ENCODE measurements at regions not wholly inside any gene's neighbourhood (a gene's known extent, or its start where the extent isn't known, plus 50 kb on each side); places are given as distances from the start of the nearest gene placed in this dataset.
"Not testable (repeated sequence)": the region's sequence is repeated elsewhere in the genome, so short reads cannot be mapped to it uniquely, and the experiment has no call there.

DNA sequence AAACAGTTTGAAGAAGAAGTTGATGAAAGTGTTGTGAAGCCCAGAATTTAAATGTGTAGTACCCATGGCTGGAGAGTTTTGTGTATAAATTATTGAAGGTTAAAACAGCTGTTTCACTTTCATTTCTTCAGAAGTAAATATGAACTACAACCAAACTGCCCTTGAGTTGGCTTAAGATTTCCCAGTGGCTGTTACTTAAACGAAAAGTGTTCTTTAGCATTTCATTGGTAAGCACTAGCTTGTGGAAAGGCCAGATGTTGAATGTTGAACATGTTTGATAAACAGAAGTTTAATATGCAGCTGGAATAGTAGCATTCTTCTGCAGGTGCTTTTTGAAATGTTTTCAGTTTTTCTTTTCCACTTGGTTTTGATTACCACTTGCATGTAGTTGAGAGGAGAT, 83.2 kb upstream of the TNRC6B start:
- Mint-ChIP-seq H3K9me3 (no peaks in the 10 kb centered on the region), H3K27me3 (no peaks in the 10 kb centered on the region), H3K36me3 (peaks cover 4% of the 10 kb centered on the region), H3K4me1 (peaks cover 43 to 61% (median 44%) of the 10 kb centered on the region in 3 donors), H3K4me3 (peak overlapping the region in 2 of 4 donors; percentile 14 to 82), H3K27ac (peak overlapping the region in 1 of 3 donors; percentile 25)

- Mint-ChIP-seq H3K4me1 (peaks cover 36 to 51% (median 38%) of the 10 kb centered on the region in 3 donors), H3K4me3 (peak overlapping the region in 1 of 4 donors; percentile 74)
- H3K9me3 Mint-ChIP-seq, H3K36me3 Mint-ChIP-seq, H3K27ac Mint-ChIP-seq, H3K27me3 Mint-ChIP-seq: not testable (repeated sequence)
These were observed 77.8 kb upstream of the TNRC6B start for GRCh38 chr22:40099887-40100286.

- Mint-ChIP-seq H3K36me3 (peaks cover 5% of the 10 kb centered on the region), H3K9me3 (no peaks in the 10 kb centered on the region), H3K27me3 (no peaks in the 10 kb centered on the region), H3K27ac (peak overlapping the region in 1 of 3 donors; percentile 61), H3K4me1 (peaks cover 56 to 61% (median 58%) of the 10 kb centered on the region in 3 donors), H3K4me3 (peak overlapping the region in 1 of 4 donors; percentile 55)
These were observed 72.0 kb upstream of the TNRC6B start for GRCh38 chr22:40105755-40106154.

- Mint-ChIP-seq H3K9me3 (no peaks in the 10 kb centered on the region), H3K27ac (peak overlapping the region in 1 of 3 donors; percentile 40), H3K4me1 (peaks cover 61 to 63% (median 62%) of the 10 kb centered on the region in 3 donors), H3K36me3 (peaks cover 5% of the 10 kb centered on the region), H3K27me3 (no peaks in the 10 kb centered on the region), H3K4me3 (peak overlapping the region in 2 of 4 donors; percentile 72 to 79)
These were observed 70.5 kb upstream of the TNRC6B start for GRCh38 chr22:40107244-40107643.

GRCh38 chr22:40107851-40108378, 69.8 kb upstream of the TNRC6B start:
- Mint-ChIP-seq H3K4me3 (peak overlapping the region in 2 of 4 donors; percentile 61 to 79), H3K27ac (peak overlapping the region in 1 of 3 donors; percentile 40), H3K9me3 (no peaks in the 10 kb centered on the region), H3K27me3 (no peaks in the 10 kb centered on the region), H3K36me3 (peaks cover 5% of the 10 kb centered on the region), H3K4me1 (peaks cover 63 to 67% (median 66%) of the 10 kb centered on the region in 3 donors)

- peaks cover 3% of the 10 kb centered on the region for H3K36me3 Mint-ChIP-seq
- peaks cover 60 to 68% (median 67%) of the 10 kb centered on the region in 3 donors for H3K4me1 Mint-ChIP-seq
These were observed 69.3 kb upstream of the TNRC6B start for GRCh38 chr22:40108396-40108795.

GRCh38 chr22:40108926-40109325, 68.8 kb upstream of the TNRC6B start:
- H3K27me3 Mint-ChIP-seq, H3K9me3 Mint-ChIP-seq, H3K27ac Mint-ChIP-seq, H3K36me3 Mint-ChIP-seq: not testable (repeated sequence)
- Mint-ChIP-seq H3K4me1 (peaks cover 63 to 72% (median 71%) of the 10 kb centered on the region in 3 donors), H3K4me3 (peak overlapping the region in 1 of 4 donors; percentile 45)

More at GRCh38 chr22:40108396-40108795, 69.3 kb upstream of the TNRC6B start:
- H3K27me3 Mint-ChIP-seq = no peaks in the 10 kb centered on the region
- H3K4me3 Mint-ChIP-seq = peak overlapping the region in 1 of 4 donors; percentile 79
- peak overlapping the region in 1 of 3 donors; percentile 40 for H3K27ac Mint-ChIP-seq
- H3K9me3 Mint-ChIP-seq = no peaks in the 10 kb centered on the region

GRCh38 chr22:40111451-40111850, 66.3 kb upstream of the TNRC6B start:
- Mint-ChIP-seq H3K36me3 (peaks cover 3% of the 10 kb centered on the region), H3K27me3 (no peaks in the 10 kb centered on the region), H3K4me3 (peak overlapping the region in 2 of 4 donors; percentile 24 to 79), H3K9me3 (no peaks in the 10 kb centered on the region), H3K4me1 (peaks cover 58 to 70% (median 66%) of the 10 kb centered on the region in 3 donors), H3K27ac (peak overlapping the region; percentile 32 to 73 (median 66))

DNA sequence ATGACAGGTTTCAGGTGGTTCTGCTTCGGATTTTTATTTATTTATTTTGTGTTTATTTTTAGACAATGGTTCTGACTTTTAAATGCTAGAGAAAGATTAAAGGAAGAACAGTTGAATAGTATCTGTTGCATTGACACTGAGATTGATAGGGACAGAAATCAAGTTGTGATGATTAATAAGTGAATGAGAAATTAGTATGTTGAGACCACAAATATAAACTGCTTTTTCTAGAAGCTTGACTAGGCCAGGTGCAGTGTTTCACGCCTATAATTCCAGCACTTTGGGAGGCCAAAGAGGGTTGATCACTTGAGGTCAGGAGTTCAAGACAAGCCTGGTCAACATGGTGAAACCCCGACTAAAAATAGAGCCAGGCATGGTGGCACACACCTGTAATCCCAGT, 65.1 kb upstream of the TNRC6B start:
- Mint-ChIP-seq H3K36me3 (peaks cover 3% of the 10 kb centered on the region), H3K4me1 (peaks cover 56 to 67% (median 64%) of the 10 kb centered on the region in 3 donors), H3K4me3 (peak overlapping the region in 1 of 4 donors; percentile 12), H3K27me3 (no peaks in the 10 kb centered on the region), H3K27ac (peak overlapping the region in 1 of 3 donors; percentile 12), H3K9me3 (no peaks in the 10 kb centered on the region)

- H3K4me3 Mint-ChIP-seq = no peak overlapping the region
These were observed 64.0 kb upstream of the TNRC6B start for GRCh38 chr22:40113696-40114095.

DNA sequence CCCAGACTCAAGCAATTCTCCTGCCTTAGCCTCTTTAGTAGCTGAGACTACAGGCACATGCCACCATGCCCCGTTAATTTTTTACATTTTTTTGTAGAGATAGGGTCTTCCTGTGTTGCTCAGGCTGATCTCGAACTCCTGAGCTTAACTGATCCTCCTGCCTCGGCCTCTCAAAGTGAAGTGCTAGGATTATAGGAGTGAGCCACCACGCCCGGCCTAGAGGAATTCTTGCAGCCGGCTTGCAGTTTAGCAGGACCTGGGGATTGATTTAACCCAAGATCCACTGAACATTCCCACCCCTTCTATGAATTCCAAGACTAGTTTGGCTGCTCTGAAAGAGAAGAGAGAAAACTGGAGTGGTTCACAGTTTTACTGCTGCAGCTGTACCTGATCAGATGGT, 63.3 kb upstream of the TNRC6B start:
- peaks cover 51 to 59% (median 53%) of the 10 kb centered on the region in 3 donors for H3K4me1 Mint-ChIP-seq
- H3K4me3 Mint-ChIP-seq = no peak overlapping the region
- no peaks in the 10 kb centered on the region for H3K27me3 Mint-ChIP-seq
- H3K36me3 Mint-ChIP-seq = no peaks in the 10 kb centered on the region
- H3K9me3 Mint-ChIP-seq = no peaks in the 10 kb centered on the region
- H3K27ac Mint-ChIP-seq = no peak overlapping the region

More at GRCh38 chr22:40113696-40114095, 64.0 kb upstream of the TNRC6B start:
- Mint-ChIP-seq H3K36me3 (peaks cover 3% of the 10 kb centered on the region), H3K27ac (no peak overlapping the region), H3K9me3 (no peaks in the 10 kb centered on the region), H3K27me3 (no peaks in the 10 kb centered on the region), H3K4me1 (peaks cover 55 to 64% (median 58%) of the 10 kb centered on the region in 3 donors)

- no peaks in the 10 kb centered on the region for H3K9me3 Mint-ChIP-seq
- no peaks in the 10 kb centered on the region for H3K36me3 Mint-ChIP-seq
- H3K4me3 Mint-ChIP-seq = peak overlapping the region in 1 of 4 donors; percentile 19
- H3K4me1 Mint-ChIP-seq = peaks cover 39 to 46% (median 41%) of the 10 kb centered on the region in 3 donors
- peak overlapping the region in 1 of 3 donors; percentile 85 for H3K27ac Mint-ChIP-seq
- H3K27me3 Mint-ChIP-seq = no peaks in the 10 kb centered on the region
These were observed 61.1 kb upstream of the TNRC6B start for GRCh38 chr22:40116496-40117200.

DNA sequence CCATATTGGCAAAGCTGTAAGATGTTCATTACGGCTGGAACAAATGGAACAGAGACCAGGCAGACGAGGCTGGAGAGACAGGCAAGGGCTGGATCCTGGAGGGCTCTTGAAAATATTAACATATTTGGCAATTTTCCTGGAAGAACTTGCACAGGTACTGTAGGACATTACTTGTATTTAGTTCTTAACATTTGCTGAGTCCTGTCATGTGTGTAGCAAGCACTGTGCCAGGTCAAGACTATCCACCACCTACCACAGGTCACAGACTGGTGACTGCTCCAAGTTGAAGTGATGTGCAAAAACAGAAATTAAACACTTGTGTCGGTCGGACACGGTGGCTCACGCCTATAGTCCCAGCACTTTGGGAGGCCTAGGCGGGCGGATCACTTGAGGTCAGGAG, 58.7 kb upstream of the TNRC6B start:
- Mint-ChIP-seq H3K4me3 (no peak overlapping the region), H3K9me3 (no peaks in the 10 kb centered on the region), H3K36me3 (peaks cover 3% of the 10 kb centered on the region), H3K27ac (no peak overlapping the region), H3K4me1 (peaks cover 23 to 37% (median 32%) of the 10 kb centered on the region in 3 donors), H3K27me3 (no peaks in the 10 kb centered on the region)

DNA sequence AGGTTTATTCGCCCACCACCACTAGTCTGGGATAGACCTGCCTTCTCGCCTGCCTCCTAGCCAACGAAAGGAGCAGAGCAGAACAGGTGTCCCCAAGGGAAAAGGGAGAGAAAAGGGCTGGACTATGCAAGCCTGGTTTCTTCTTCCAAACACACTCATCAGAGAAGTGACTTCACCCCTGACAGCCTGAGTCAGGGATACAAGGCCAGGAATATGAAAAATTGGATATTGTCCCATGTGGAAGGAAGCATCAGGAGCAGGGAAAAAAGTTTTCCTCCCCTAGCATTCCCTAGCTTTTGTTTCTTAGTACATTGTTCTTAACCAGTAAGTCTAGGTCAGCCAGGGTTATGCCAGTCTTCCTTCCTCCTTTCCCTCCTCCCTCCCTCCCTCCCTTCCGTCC, 56.9 kb upstream of the TNRC6B start:
- peaks cover 15 to 26% (median 19%) of the 10 kb centered on the region in 3 donors for H3K4me1 Mint-ChIP-seq

DNA sequence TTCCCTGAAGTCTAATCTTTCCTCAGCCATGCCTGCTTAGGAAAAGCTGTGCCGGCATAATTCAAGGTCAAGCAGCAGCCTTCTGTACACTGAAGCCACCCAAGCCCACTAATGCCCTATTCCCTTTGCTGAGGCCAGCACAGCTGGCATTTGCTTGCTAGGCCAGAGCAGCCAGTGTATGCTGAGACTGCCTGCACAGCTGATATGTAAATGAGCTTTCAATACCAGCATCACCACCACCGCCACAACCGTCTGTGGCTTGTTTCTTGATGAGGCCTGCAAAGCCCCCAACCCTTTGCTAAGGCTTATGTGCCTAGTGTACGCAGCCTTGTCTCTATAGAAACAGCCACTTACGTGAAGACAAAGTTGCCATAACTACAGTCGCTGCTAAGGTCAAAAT, 56.3 kb upstream of the TNRC6B start:
- peaks cover 12 to 22% (median 15%) of the 10 kb centered on the region in 3 donors for H3K4me1 Mint-ChIP-seq
- H3K4me3 Mint-ChIP-seq = no peak overlapping the region
- no peaks in the 10 kb centered on the region for H3K9me3 Mint-ChIP-seq
- H3K27me3 Mint-ChIP-seq = no peaks in the 10 kb centered on the region
- peak overlapping the region in 1 of 3 donors; percentile 15 for H3K27ac Mint-ChIP-seq
- peaks cover 3% of the 10 kb centered on the region for H3K36me3 Mint-ChIP-seq

More for the DNA sequence above, 56.9 kb upstream of the TNRC6B start:
- no peak overlapping the region for H3K4me3 Mint-ChIP-seq
- no peaks in the 10 kb centered on the region for H3K27me3 Mint-ChIP-seq
- peaks cover 3% of the 10 kb centered on the region for H3K36me3 Mint-ChIP-seq
- no peak overlapping the region for H3K27ac Mint-ChIP-seq
- no peaks in the 10 kb centered on the region for H3K9me3 Mint-ChIP-seq
